ENCODE measurements at regions not wholly inside any gene's neighbourhood (a gene's known extent, or its start where the extent isn't known, plus 50 kb on each side); places are given as distances from the start of the nearest gene placed in this dataset.

GRCh38 chr16:64823481-64824075, 298.3 kb downstream of the CDH11 start:
- DNase-seq: no peak

- no peak for DNase-seq
Measured at GRCh38 chr16:64809876-64810629, 311.8 kb downstream of the CDH11 start.

GRCh38 chr16:64808474-64808873, 313.4 kb downstream of the CDH11 start:
- no peak for DNase-seq

GRCh38 chr16:64791756-64792155, 330.1 kb downstream of the CDH11 start:
- DNase-seq: no peak

GRCh38 chr16:64784635-64785034, 337.2 kb downstream of the CDH11 start:
- no peak for DNase-seq

- DNase-seq: no peak
Measured at GRCh38 chr16:64782484-64782883, 339.4 kb downstream of the CDH11 start.

- DNase-seq: no peak
Measured at GRCh38 chr16:64780445-64780844, 341.4 kb downstream of the CDH11 start.

- DNase-seq: no peak
Measured at GRCh38 chr16:64778777-64779176, 343.1 kb downstream of the CDH11 start.

GRCh38 chr16:64773638-64774037, 348.2 kb downstream of the CDH11 start:
- DNase-seq: no peak

- DNase-seq: no peak
Measured at GRCh38 chr16:64773184-64773583, 348.7 kb downstream of the CDH11 start.

- no peak for DNase-seq
Measured at GRCh38 chr16:64771273-64771672, 350.6 kb downstream of the CDH11 start.

- no peak for DNase-seq
Measured at GRCh38 chr16:64762211-64762610, 359.7 kb downstream of the CDH11 start.

GRCh38 chr16:64754279-64754678, 367.6 kb downstream of the CDH11 start:
- no peak for DNase-seq

GRCh38 chr16:64751906-64752305, 370.0 kb downstream of the CDH11 start:
- DNase-seq: no peak

- no peak for DNase-seq
Measured at GRCh38 chr16:64749346-64749745, 372.5 kb downstream of the CDH11 start.

- DNase-seq: no peak
Measured at GRCh38 chr16:64745258-64745930, 376.5 kb downstream of the CDH11 start.

GRCh38 chr16:64742455-64743223, 379.2 kb downstream of the CDH11 start:
- no peak for DNase-seq

- DNase-seq: no peak
Measured at GRCh38 chr16:64740261-64740660, 381.6 kb downstream of the CDH11 start.

- no peak for DNase-seq
Measured at GRCh38 chr16:64738321-64738960, 383.4 kb downstream of the CDH11 start.

- DNase-seq: no peak
Measured at GRCh38 chr16:64736857-64737256, 385.0 kb downstream of the CDH11 start.

- DNase-seq: no peak
Measured at GRCh38 chr16:64731891-64732290, 390.0 kb downstream of the CDH11 start.

- DNase-seq: no peak
Measured at GRCh38 chr16:64730261-64730660, 391.6 kb downstream of the CDH11 start.
